ENCODE measurements at regions not wholly inside any gene's neighbourhood (a gene's known extent, or its start where the extent isn't known, plus 50 kb on each side); places are given as distances from the start of the nearest gene placed in this dataset.
"Not testable (repeated sequence)": the region's sequence is repeated elsewhere in the genome, so short reads cannot be mapped to it uniquely, and the experiment has no call there.

DNA sequence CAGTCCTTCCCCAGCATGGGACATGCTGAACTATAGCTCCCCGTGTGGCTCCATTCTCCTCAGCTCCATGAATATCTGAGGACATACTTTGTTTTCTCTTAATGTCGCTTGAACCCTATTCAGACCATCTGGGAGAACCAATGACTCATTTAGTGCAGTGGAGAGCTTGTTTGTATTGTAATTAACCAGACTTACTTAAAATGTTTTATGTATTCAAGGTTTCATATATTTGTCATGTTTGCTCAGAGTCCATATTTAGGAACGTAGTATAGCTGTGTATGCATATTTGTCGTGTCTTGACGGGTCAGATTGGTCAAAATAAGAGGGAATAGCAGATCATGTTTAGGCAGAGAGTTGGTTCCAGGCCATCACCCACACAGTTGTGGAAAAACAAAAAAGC, 150.1 kb upstream of the NTRK2 start:
- H3K27me3 Mint-ChIP-seq (ENCODE audit: low read depth): no peaks in the 10 kb centered on the region
- no peak for DNase-seq (ENCODE audit: low spot score)
- no peaks in the 10 kb centered on the region for H3K4me1 Mint-ChIP-seq (ENCODE audit: low read depth)
- no peaks in the 10 kb centered on the region for H3K36me3 Mint-ChIP-seq (ENCODE audit: low read depth)
- no peaks in the 10 kb centered on the region for H3K9me3 Mint-ChIP-seq
- H3K27ac Mint-ChIP-seq: no peak overlapping the region
- intact Hi-C loops (cut with micrococcal nuclease): no loop called here
- no peak overlapping the region for H3K4me3 Mint-ChIP-seq (ENCODE audit: low read depth)

DNA sequence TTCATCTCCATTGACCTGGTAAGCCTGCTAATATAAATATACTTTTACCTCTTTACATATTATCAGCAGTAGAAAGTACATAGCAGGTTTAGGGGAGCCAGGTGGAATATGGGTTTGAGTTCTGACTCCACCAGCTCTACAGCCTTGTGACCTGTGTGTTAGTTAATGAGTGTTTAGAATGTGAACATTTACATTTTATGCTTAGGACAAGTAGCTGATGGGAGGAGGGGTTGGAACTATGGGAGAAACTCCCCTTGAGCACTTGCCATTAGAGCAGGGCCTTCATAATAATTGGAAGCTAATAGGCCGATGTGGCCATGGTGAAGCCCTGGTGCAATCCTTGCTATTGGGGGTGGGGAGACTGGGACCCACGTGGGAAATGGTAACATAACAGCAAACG, 148.3 kb upstream of the NTRK2 start:
- intact Hi-C loops (cut with micrococcal nuclease): no loop called here
- Mint-ChIP-seq H3K4me1 (ENCODE audit: low read depth) (no peaks in the 10 kb centered on the region), H3K4me3 (ENCODE audit: low read depth) (no peak overlapping the region)

DNA sequence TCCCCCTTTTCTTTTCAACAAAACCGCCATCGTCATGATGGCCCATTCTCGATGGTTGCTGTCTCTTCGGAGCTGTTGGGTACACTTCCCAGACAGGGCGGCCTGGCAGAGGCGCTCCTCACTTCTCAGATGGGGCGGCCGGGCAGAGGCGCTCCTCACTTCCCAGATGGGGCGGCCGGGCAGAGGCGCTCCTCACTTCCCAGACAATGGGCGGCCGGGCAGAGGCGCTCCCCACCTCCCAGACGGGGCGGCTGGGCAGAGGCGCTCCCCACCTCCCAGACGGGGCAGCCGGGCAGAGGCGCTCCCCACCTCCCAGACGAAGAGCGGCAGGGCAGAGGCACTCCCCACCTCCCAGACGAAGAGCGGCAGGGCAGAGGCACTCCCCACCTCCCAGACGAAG, 143.3 kb upstream of the NTRK2 start:
- H3K4me3 Mint-ChIP-seq (ENCODE audit: low read depth); DNase-seq (ENCODE audit: low spot score); H3K27me3 Mint-ChIP-seq (ENCODE audit: low read depth); H3K36me3 Mint-ChIP-seq (ENCODE audit: low read depth); H3K4me1 Mint-ChIP-seq (ENCODE audit: low read depth); H3K27ac Mint-ChIP-seq; intact Hi-C loops (cut with micrococcal nuclease): not testable (repeated sequence)
- peaks cover 23% of the 10 kb centered on the region for H3K9me3 Mint-ChIP-seq

More for the DNA sequence above, 148.3 kb upstream of the NTRK2 start:
- Mint-ChIP-seq H3K36me3 (ENCODE audit: low read depth) (no peaks in the 10 kb centered on the region), H3K27ac (no peak overlapping the region), H3K9me3 (peaks cover 6% of the 10 kb centered on the region), H3K27me3 (ENCODE audit: low read depth) (no peaks in the 10 kb centered on the region)
- no peak for DNase-seq (ENCODE audit: low spot score)

DNA sequence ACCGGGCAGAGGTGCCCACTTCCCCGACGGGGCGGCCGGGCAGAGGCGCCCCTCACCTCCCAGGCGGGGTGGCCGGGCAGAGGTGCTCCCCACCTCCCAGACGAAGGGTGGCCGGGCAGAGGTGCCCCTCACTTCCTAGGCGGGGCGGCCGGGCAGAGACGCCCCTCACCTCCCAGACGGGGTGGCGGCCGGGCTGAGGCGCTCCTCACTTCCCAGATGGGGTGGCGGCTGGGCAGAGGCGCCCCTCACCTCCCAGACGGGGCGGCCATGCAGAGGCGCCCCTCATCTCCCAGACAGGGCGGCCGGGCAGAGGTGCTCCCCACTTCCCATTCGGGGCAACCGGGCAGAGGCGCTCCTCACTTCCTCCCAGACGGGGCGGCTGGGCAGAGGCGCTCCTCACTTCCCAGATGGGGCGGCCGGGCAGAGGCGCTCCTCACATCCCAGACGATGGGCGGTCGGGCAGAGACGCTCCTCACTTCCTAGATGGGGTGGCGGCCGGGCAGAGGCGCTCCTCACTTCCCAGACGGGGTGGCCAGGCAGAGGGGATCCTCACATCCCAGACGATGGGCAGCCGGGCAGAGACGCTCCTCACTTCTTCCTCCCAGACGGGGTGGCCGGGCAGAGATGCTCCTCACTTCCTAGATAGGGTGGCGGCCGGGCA, 142.3 kb upstream of the NTRK2 start:
- H3K4me3 Mint-ChIP-seq (ENCODE audit: low read depth); H3K4me1 Mint-ChIP-seq (ENCODE audit: low read depth); H3K27ac Mint-ChIP-seq; H3K27me3 Mint-ChIP-seq (ENCODE audit: low read depth); H3K36me3 Mint-ChIP-seq (ENCODE audit: low read depth); DNase-seq (ENCODE audit: low spot score); intact Hi-C loops (cut with micrococcal nuclease): not testable (repeated sequence)
- H3K9me3 Mint-ChIP-seq: peaks cover 23% of the 10 kb centered on the region

DNA sequence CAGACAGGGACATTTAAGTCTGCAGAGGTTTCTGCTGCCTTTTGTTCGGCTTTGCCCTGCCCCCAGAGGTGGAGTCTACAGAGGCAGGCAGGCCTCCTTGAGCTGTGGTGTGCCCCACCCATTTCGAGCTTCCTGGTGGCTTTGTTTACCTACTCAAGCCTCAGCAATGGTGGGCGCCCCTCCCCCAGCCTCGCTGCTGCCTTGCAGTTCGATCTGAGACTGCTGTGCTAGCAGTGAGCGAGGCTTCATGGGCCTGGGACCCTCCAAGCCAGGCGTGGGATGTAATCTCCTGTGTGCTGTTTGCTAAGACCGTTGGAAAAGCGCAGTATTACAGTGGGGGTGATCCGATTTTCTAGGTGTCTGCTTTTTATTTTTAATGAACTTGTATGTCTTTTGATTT, 133.6 kb upstream of the NTRK2 start:
- H3K4me3 Mint-ChIP-seq (ENCODE audit: low read depth); H3K27ac Mint-ChIP-seq; H3K27me3 Mint-ChIP-seq (ENCODE audit: low read depth); intact Hi-C loops (cut with micrococcal nuclease); H3K36me3 Mint-ChIP-seq (ENCODE audit: low read depth); DNase-seq (ENCODE audit: low spot score); H3K4me1 Mint-ChIP-seq (ENCODE audit: low read depth): not testable (repeated sequence)
- peaks cover 20% of the 10 kb centered on the region for H3K9me3 Mint-ChIP-seq

DNA sequence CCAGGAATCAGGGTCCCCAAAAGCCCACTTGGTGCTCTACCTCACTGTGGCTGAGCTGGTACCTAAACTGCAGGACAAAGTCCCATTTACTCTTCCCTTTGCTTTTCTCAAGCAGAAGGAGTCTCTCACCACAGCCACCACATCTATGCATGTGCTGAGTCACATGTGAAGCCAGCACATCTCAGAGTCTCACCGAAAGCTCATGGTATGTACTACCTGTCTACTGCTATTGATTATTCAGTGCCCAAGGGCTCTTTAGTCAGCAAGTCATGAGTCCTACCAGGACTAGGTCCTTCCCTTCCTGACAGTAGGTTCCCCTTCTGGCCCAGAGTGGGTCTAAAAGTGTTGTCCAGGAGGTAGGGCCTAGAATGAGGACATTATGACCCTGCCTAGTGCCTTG, 130.7 kb upstream of the NTRK2 start:
- no peaks in the 10 kb centered on the region for H3K4me1 Mint-ChIP-seq (ENCODE audit: low read depth)
- H3K27me3 Mint-ChIP-seq (ENCODE audit: low read depth): no peaks in the 10 kb centered on the region
- H3K27ac Mint-ChIP-seq: no peak overlapping the region
- no peak overlapping the region for H3K4me3 Mint-ChIP-seq (ENCODE audit: low read depth)
- no peaks in the 10 kb centered on the region for H3K36me3 Mint-ChIP-seq (ENCODE audit: low read depth)
- H3K9me3 Mint-ChIP-seq: peaks cover 20% of the 10 kb centered on the region
- no peak for DNase-seq (ENCODE audit: low spot score)
- intact Hi-C loops (cut with micrococcal nuclease): no loop called here

DNA sequence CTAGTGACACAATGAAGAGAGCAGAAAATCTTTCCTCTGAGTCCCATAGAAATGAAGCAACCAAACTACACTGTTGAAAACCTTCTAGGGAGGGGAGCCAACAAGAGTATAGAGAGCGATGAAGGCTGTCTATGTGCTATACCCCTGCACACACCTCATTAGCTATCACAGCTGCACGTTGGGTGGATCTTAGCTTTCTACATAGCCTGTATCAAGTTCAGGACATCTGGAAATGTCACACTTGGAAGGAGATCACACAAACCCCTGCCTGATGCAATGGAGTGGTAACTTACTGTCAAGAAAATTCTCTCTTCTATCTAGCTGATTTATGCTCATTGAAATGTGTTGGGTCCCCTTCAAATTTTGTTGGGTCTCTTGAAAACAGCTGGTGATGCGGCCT, 127.0 kb upstream of the NTRK2 start:
- H3K27me3 Mint-ChIP-seq (ENCODE audit: low read depth): no peaks in the 10 kb centered on the region
- DNase-seq (ENCODE audit: low spot score): no peak
- no peaks in the 10 kb centered on the region for H3K4me1 Mint-ChIP-seq (ENCODE audit: low read depth)
- no peaks in the 10 kb centered on the region for H3K36me3 Mint-ChIP-seq (ENCODE audit: low read depth)
- H3K9me3 Mint-ChIP-seq: peaks cover 8% of the 10 kb centered on the region
- no peak overlapping the region for H3K4me3 Mint-ChIP-seq (ENCODE audit: low read depth)
- no peak overlapping the region for H3K27ac Mint-ChIP-seq
- intact Hi-C loops (cut with micrococcal nuclease): no loop called here

DNA sequence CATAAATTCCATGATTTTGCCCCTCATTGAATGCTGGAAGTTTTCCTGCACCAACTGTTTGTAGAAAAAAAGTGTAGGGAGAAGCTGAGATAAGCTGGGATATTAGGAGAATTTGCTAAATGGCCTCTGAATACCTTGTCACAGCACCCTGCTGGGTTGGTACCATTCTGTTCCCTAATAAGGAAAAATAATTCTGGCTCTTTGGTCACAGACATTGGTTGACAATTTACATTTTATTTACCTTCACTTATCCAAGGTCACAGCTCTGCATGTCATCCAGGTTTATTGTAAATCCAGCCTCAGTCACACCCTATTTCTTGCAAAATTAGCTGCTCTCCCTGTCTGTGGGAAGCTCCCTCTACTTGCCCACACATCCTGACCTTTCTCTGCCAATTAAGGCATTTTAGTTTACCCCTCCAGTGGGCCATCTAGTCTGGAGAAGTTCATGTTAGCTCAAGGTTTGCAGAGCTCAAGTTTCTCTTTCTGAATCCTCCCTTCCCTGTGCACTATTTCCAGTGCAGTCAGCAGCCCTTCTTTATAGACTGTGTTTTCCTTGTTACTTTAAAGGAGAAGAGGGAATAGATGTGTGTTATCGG, 115.4 kb upstream of the NTRK2 start:
- Mint-ChIP-seq H3K27ac (no peak overlapping the region), H3K27me3 (ENCODE audit: low read depth) (no peaks in the 10 kb centered on the region), H3K4me1 (ENCODE audit: low read depth) (no peaks in the 10 kb centered on the region), H3K36me3 (ENCODE audit: low read depth) (no peaks in the 10 kb centered on the region), H3K4me3 (ENCODE audit: low read depth) (no peak overlapping the region), H3K9me3 (no peaks in the 10 kb centered on the region)
- DNase-seq (ENCODE audit: low spot score): no peak
- intact Hi-C loops (cut with micrococcal nuclease): no loop called here

DNA sequence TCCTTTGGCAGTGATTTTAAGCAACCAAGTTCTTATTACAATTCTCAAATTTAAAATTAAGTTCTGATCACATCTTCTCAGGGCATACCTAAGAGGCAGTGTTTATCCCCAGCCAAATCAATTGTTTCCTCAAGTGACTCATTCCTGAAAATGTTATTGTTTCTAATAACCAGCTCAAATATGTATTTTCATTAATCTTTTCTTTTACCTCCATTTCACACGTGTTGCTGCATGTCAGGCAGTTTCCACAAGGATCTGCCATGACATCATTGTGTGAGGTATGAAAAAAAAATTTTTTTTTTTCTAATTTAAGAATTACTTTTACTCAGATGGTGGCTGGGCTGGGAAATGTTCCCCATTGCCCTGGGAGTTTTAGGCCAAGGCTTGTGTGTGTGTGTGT, 113.0 kb upstream of the NTRK2 start:
- Mint-ChIP-seq H3K27me3 (ENCODE audit: low read depth) (no peaks in the 10 kb centered on the region), H3K4me1 (ENCODE audit: low read depth) (no peaks in the 10 kb centered on the region), H3K9me3 (no peaks in the 10 kb centered on the region), H3K36me3 (ENCODE audit: low read depth) (no peaks in the 10 kb centered on the region), H3K27ac (no peak overlapping the region), H3K4me3 (ENCODE audit: low read depth) (no peak overlapping the region)
- DNase-seq (ENCODE audit: low spot score): no peak
- intact Hi-C loops (cut with micrococcal nuclease): no loop called here

DNA sequence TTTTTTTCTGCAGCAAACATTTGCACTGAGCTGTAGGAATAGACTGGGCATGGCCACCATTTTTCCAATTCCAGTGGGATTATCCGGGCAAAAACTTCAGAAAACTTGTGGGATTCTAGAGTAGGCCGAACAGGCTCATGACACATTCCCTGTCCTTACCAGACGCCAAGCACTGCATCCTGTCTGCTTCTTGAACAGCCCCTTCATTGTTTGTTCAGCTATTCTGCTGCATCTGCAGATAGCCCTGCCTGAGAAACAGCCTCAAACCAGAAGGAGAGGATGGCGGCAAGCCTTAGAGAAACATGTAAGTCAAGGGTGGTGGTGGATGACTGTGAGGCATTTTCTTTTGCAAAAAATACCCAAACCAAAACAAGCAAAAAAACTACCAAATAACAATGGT, 111.8 kb upstream of the NTRK2 start:
- Mint-ChIP-seq H3K4me1 (ENCODE audit: low read depth) (no peaks in the 10 kb centered on the region), H3K27ac (no peak overlapping the region), H3K27me3 (ENCODE audit: low read depth) (no peaks in the 10 kb centered on the region), H3K9me3 (no peaks in the 10 kb centered on the region), H3K36me3 (ENCODE audit: low read depth) (no peaks in the 10 kb centered on the region), H3K4me3 (ENCODE audit: low read depth) (no peak overlapping the region)
- no peak for DNase-seq (ENCODE audit: low spot score)
- intact Hi-C loops (cut with micrococcal nuclease): no loop called here

DNA sequence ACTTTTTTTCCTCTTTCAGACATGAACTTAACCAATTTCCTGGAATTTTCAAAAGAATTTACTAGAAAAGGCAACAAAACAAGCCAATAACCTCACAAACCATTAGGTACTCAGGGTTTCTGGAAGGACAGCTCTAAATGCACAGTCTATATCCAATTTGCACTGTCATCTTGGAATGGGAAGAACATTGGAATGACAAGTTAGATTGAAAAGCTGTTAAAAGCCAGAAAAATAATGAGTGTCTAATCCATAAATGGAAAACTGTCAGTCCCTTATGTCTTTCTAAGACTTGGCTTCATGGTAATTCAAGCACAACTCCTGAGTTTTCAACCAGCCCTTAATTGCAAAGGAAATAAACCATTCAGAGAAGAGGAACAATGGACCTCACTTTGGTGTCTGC, 105.8 kb upstream of the NTRK2 start:
- Mint-ChIP-seq H3K27ac (no peak overlapping the region), H3K9me3 (no peaks in the 10 kb centered on the region), H3K27me3 (ENCODE audit: low read depth) (no peaks in the 10 kb centered on the region), H3K4me3 (ENCODE audit: low read depth) (no peak overlapping the region), H3K4me1 (ENCODE audit: low read depth) (no peaks in the 10 kb centered on the region), H3K36me3 (ENCODE audit: low read depth) (no peaks in the 10 kb centered on the region)
- intact Hi-C loops (cut with micrococcal nuclease): no loop called here
- no peak for DNase-seq (ENCODE audit: low spot score)

DNA sequence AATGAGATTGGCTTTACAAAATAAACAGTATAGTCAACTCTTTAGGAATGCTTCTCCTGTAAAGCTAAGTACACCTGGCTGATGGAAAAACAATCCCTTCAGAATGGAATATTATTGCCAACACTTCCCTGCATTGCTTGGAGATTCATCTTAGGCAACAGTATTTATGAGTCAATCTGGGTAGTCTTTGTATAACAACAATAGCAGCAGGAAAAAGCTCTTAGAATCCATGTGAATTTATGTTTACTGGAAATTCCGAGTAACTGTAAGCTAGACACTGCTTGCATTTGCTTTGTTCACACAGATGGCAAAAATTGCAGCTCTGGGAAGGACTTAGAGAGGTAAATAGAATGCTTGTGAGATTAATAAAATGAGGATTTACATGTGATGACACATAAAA, 101.7 kb upstream of the NTRK2 start:
- Mint-ChIP-seq H3K27me3 (ENCODE audit: low read depth) (no peaks in the 10 kb centered on the region), H3K36me3 (ENCODE audit: low read depth) (no peaks in the 10 kb centered on the region), H3K4me1 (ENCODE audit: low read depth) (no peaks in the 10 kb centered on the region), H3K27ac (no peak overlapping the region), H3K9me3 (no peaks in the 10 kb centered on the region), H3K4me3 (ENCODE audit: low read depth) (no peak overlapping the region)
- intact Hi-C loops (cut with micrococcal nuclease): no loop called here
- DNase-seq (ENCODE audit: low spot score): no peak

DNA sequence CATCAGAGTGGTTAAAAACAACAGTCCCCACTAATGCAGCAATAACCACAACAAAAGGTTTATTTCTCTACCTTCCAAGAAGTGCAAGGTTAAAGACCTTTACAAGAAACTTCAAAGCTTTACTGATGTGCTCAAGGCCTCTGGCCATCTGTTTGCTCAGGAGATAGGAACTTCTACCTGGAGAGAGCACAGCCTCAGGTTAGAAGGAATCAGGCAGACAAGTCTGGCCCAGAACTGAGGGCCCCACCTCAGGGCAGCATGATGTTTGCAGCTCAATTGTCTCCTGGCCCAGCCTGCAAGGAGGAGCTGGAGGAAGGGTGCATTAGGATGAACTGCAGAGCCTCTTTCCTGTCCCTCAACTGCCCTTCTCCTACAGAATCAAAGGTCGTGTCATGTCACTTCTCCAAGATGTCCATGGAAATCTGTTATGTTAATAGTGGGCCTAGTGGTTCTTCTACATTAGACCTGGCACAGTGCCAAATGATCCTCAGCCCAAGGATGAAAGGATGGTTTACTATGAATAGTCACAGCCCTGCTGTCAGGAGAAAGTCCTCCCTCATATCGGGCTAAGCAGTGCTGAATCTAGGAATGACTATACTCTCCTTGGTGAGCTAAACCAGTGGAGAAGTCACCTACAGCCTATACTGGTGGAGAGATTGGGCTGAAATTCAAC, 98.9 kb upstream of the NTRK2 start:
- no peak overlapping the region for H3K27ac Mint-ChIP-seq

More for the DNA sequence above, 98.9 kb upstream of the NTRK2 start:
- H3K36me3 Mint-ChIP-seq (ENCODE audit: low read depth): no peaks in the 10 kb centered on the region
- H3K4me1 Mint-ChIP-seq (ENCODE audit: low read depth): no peaks in the 10 kb centered on the region
- DNase-seq (ENCODE audit: low spot score): no peak
- H3K27me3 Mint-ChIP-seq (ENCODE audit: low read depth): no peaks in the 10 kb centered on the region
- H3K9me3 Mint-ChIP-seq: no peaks in the 10 kb centered on the region
- H3K4me3 Mint-ChIP-seq (ENCODE audit: low read depth): no peak overlapping the region
- intact Hi-C loops (cut with micrococcal nuclease): no loop called here
